ENCODE measurements at regions not wholly inside any gene's neighbourhood (a gene's known extent, or its start where the extent isn't known, plus 50 kb on each side); places are given as distances from the start of the nearest gene placed in this dataset.

DNA sequence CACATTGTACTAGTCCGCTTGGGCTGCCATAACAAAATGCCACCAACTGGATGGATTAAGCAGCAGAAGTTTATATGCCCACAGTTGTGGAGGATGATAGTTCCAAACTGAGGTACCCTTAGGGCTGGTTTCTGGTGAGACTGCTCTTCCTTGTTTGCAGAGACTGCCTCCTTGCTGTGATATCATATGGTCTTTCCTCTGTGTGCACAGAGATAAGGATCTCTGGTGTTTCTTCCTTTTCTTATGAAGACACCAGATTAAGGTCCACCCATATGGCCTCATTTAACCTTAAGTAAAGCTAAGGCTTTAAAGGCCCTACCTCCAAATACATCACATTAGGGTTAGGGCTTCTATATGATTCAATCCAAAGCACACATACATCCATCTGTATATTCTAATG lies 738.2 kb upstream of the GCFC2 start:
- no peak for DNase-seq (ENCODE audit: low read depth)
- no peak overlapping the region for H3K4me3 ChIP-seq (ENCODE audit: low read depth, low read length)
- TF ChIP-seq, protein P1, sequence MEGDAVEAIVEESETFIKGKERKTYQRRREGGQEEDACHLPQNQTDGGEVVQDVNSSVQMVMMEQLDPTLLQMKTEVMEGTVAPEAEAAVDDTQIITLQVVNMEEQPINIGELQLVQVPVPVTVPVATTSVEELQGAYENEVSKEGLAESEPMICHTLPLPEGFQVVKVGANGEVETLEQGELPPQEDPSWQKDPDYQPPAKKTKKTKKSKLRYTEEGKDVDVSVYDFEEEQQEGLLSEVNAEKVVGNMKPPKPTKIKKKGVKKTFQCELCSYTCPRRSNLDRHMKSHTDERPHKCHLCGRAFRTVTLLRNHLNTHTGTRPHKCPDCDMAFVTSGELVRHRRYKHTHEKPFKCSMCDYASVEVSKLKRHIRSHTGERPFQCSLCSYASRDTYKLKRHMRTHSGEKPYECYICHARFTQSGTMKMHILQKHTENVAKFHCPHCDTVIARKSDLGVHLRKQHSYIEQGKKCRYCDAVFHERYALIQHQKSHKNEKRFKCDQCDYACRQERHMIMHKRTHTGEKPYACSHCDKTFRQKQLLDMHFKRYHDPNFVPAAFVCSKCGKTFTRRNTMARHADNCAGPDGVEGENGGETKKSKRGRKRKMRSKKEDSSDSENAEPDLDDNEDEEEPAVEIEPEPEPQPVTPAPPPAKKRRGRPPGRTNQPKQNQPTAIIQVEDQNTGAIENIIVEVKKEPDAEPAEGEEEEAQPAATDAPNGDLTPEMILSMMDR (IDR thresholded peaks at IDR 0.05; ENCODE audit: low read depth, low read length, missing control alignments), result no peak

DNA sequence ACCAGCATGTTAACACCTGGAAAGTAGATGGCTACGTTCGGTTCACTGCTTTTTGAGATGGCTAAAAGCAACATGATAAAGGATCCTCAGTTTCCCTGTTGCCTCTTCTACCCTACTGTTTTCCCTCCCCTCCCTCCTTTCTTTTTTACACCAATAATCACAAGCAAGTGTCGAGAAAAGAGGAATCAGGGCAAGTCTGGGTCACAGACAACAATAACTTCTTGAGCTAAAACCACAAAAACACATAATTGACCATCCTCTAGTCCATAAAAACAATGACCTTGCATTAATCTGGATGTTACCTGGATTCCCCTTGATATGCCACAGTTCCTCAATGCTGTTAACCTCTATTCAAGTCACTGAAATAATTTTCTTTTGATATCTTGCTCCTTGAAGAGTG lies 736.6 kb upstream of the GCFC2 start:
- TF ChIP-seq, protein P1 (IDR thresholded peaks at IDR 0.05; ENCODE audit: low read depth, low read length, missing control alignments), result no peak
- DNase-seq (ENCODE audit: low read depth), result no peak
- no peak overlapping the region for H3K4me3 ChIP-seq (ENCODE audit: low read depth, low read length)

DNA sequence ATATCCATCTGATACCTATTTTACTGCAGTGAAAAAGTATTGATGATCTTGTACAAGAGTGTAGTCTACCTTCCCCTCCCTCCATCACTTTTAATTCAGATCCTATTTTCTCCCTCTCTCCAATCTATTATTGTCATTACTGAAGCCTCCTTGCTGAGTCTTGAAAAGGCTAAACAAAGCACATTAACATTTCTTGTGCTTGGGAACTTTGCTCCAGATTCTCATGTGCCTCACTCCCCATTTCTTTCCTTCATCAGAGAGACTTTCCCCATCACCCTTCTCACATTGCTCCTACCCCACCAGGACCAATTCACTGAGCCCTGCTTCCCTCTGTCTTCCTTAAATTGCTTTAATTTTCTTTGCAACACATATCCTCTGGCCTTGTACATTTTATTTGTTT lies 736.2 kb upstream of the GCFC2 start:
- TF ChIP-seq, protein P1 (IDR thresholded peaks at IDR 0.05; ENCODE audit: low read depth, low read length, missing control alignments), result no peak
- DNase-seq (ENCODE audit: low read depth), result no peak
- no peak overlapping the region for H3K4me3 ChIP-seq (ENCODE audit: low read depth, low read length)

DNA sequence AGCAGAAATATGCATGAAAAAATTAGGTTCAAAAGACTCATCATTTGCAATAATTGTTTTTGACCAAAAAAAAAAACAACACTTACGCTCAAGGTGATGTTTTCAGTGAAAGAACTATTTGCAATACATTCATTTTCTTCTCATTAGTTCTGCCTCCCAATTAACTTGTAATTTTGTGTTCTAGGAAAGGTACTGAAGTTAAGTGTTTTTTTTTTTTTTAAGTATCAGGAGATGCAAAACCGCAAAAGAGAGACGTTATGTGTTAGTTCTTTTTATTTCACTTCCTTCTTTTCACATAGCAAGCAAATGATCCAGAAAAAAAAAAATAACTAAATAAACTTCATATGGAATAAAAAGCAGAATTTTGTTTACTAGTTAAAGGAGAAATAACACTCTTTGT lies 735.2 kb upstream of the GCFC2 start:
- no peak overlapping the region for H3K4me3 ChIP-seq (ENCODE audit: low read depth, low read length)
- DNase-seq (ENCODE audit: low read depth), result no peak
- TF ChIP-seq, protein P1 (IDR thresholded peaks at IDR 0.05; ENCODE audit: low read depth, low read length, missing control alignments), result no peak

DNA sequence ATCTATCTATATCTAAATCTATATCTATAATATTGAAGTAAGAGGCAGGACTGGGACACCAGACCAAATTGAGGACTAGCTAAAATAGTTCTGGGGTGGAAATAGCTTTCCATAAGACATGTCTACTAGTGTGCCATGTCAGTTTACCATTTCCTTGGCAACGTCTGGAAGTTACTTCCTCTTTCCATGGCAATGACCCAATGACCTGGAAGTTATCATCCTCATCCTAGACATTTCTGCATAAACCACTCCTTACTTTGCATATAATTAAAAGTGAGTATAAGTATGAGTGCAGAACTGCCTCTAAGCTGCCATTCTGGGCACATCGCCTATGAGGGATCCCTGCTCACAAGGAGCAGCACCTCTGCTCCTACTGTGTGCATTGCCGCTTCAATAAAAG lies 734.0 kb upstream of the GCFC2 start:
- no peak overlapping the region for H3K4me3 ChIP-seq (ENCODE audit: low read depth, low read length)
- no peak for DNase-seq (ENCODE audit: low read depth)
- TF ChIP-seq, protein P1 (IDR thresholded peaks at IDR 0.05; ENCODE audit: low read depth, low read length, missing control alignments), result no peak

DNA sequence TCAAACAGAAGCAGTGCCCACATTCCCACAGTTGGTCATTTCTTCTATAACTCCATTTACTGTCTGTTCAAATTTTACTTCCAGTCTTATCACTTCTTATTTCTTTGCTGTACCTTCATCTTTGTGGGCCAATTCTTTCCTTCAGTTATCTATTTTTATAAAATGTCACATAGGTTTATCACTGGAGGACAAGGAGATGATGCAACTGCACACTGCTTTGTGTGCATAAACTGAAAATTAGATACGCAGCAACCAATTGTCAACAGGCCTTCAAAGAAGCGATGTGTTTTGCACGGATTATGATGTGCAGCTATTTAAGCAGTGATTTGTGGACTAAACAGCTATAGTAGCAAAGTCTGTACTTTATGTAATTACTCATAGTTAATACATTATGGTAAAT lies 726.8 kb upstream of the GCFC2 start:
- TF ChIP-seq, protein P1 (IDR thresholded peaks at IDR 0.05; ENCODE audit: low read depth, low read length, missing control alignments), result no peak
- no peak for DNase-seq (ENCODE audit: low read depth)

DNA sequence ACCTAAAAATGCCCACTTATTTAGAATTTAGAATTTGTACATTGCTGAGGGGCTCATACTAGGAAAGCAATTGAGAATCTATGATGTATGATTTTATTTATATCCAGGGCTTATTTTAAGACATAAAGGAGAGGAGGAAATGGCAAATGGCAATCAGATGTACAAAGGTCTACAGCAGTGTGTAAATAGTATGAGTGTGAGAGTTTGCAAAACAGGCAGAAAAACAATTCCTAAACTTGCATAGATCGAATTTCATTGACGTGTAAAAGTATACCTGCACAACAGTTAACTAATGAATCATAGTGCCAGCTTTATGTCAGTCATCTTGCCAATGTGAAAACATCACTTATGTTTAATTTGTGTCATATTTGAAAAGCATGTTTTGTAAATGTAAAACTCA lies 718.7 kb upstream of the GCFC2 start:
- H3K4me3 ChIP-seq (ENCODE audit: low read depth, low read length), result no peak overlapping the region
- TF ChIP-seq, protein P1 (IDR thresholded peaks at IDR 0.05; ENCODE audit: low read depth, low read length, missing control alignments), result no peak
- no peak for DNase-seq (ENCODE audit: low read depth)

More for the DNA sequence above, 726.8 kb upstream of the GCFC2 start:
- no peak overlapping the region for H3K4me3 ChIP-seq (ENCODE audit: low read depth, low read length)
